A673 (cell line): ENCODE measurements at regions not wholly inside any gene's neighbourhood (a gene's known extent, or its start where the extent isn't known, plus 50 kb on each side); places are given as distances from the start of the nearest gene placed in this dataset.

ENCODE experiments used
- BruUV-seq: library from RNA; stranded (reverse); fragments of 400-500 nt; replicated peaks from 2 replicates; lab custom pipeline; 2021; lab: Mats Ljungman, UMichigan
- CTCF ChIA-PET: fragments of 300-600 bp; sonication (Branson Sonifier 250); formaldehyde crosslinking; loops from one replicate; lab custom pipeline; 2022; ENCODE audit warnings: antibody characterized with exemption; lab: Charles Lee
- POLR2A ChIA-PET: fragments of 300-600 bp; sonication (Branson Sonifier 250); formaldehyde crosslinking; loops from one replicate; lab custom pipeline; 2022; ENCODE audit warnings: antibody characterized with exemption; ENCODE audit not compliant: low non-redundant PET; lab: Charles Lee
- DNase-seq: peaks from one replicate; pipeline ENCODE4 v3.0.0-alpha.2; 2015; ENCODE audit warnings: low spot score
- H3K27ac ChIP-seq: fragments of 200-600 bp; sonication (generic); 2 replicates; pipeline ENCODE4 v1.5.1; 2016; ENCODE audit warnings: mixed run types, low read depth, mild to moderate bottlenecking, mixed read lengths, antibody characterized with exemption, low read length; ENCODE audit not compliant: poor library complexity, severe bottlenecking
- H3K27me3 ChIP-seq: fragments of 200-600 bp; sonication (generic); replicated peaks from 2 replicates; pipeline ENCODE4 v1.6.1; 2017; ENCODE audit warnings: mixed run types, low read depth, mild to moderate bottlenecking, mixed read lengths, antibody characterized with exemption, low read length; ENCODE audit not compliant: insufficient read depth, poor library complexity
- H3K36me3 ChIP-seq: fragments of 200-600 bp; sonication (generic); 2 replicates; pipeline ENCODE4 v1.6.1; 2016; ENCODE audit warnings: mixed run types, mild to moderate bottlenecking, mixed read lengths, antibody characterized with exemption, low read length; ENCODE audit not compliant: insufficient read depth, poor library complexity, severe bottlenecking
- H3K4me1 ChIP-seq: fragments of 200-600 bp; sonication (generic); 2 replicates; pipeline ENCODE4 v1.6.1; 2017; ENCODE audit warnings: mixed run types, mild to moderate bottlenecking, mixed read lengths, antibody characterized with exemption, low read length; ENCODE audit not compliant: insufficient read depth, poor library complexity, severe bottlenecking
- H3K4me3 ChIP-seq: fragments of 200-600 bp; sonication (generic); 2 replicates; pipeline ENCODE4 v1.5.1; 2016; ENCODE audit warnings: low read depth, mixed run types, mild to moderate bottlenecking, mixed read lengths, low read length; ENCODE audit not compliant: poor library complexity, severe bottlenecking
- H3K9me3 ChIP-seq: fragments of 200-600 bp; sonication (generic); 2 replicates; pipeline ENCODE4 v1.6.1; 2016; ENCODE audit warnings: mixed run types, low read depth, mild to moderate bottlenecking, mixed read lengths, antibody characterized with exemption, low read length; ENCODE audit not compliant: poor library complexity, severe bottlenecking
- EZH2 ChIP-seq: fragments of 200-600 bp; sonication (generic); IDR thresholded peaks from 2 replicates; pipeline ENCODE4 v1.6.1; 2017; ENCODE audit warnings: borderline replicate concordance, low read depth, mild to moderate bottlenecking, mixed read lengths, antibody characterized with exemption, low read length; ENCODE audit not compliant: poor library complexity, severe bottlenecking
- intact Hi-C: fragments of 100-400 bp; cut with micrococcal nuclease; formaldehyde crosslinking; loops from one replicate; pipeline ENCODE4 v1.10.0; 2022; ENCODE audit not compliant: unreplicated experiment
- TF ChIP-seq, protein P1 (sequence below): fragments of 300-800, 200-600 bp; sonication (generic); conservative IDR thresholded peaks from 2 replicates; pipeline ENCODE4 v1.5.1; 2017; ENCODE audit warnings: low read depth, mild to moderate bottlenecking, antibody characterized with exemption, low read length, moderate library complexity, mixed read lengths

- BruUV-seq, result no TSS peak
- H3K36me3 ChIP-seq, result no peaks in the 10 kb centered on the region
- intact Hi-C loops, result no loop called here
- ChIA-PET POLR2A (no interaction called here), CTCF (no interaction called here)
- TF ChIP-seq EZH2, result no peak
- TF ChIP-seq, protein P1, sequence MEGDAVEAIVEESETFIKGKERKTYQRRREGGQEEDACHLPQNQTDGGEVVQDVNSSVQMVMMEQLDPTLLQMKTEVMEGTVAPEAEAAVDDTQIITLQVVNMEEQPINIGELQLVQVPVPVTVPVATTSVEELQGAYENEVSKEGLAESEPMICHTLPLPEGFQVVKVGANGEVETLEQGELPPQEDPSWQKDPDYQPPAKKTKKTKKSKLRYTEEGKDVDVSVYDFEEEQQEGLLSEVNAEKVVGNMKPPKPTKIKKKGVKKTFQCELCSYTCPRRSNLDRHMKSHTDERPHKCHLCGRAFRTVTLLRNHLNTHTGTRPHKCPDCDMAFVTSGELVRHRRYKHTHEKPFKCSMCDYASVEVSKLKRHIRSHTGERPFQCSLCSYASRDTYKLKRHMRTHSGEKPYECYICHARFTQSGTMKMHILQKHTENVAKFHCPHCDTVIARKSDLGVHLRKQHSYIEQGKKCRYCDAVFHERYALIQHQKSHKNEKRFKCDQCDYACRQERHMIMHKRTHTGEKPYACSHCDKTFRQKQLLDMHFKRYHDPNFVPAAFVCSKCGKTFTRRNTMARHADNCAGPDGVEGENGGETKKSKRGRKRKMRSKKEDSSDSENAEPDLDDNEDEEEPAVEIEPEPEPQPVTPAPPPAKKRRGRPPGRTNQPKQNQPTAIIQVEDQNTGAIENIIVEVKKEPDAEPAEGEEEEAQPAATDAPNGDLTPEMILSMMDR, result no peak
- H3K4me1 ChIP-seq, result no peaks in the 10 kb centered on the region
- H3K4me3 ChIP-seq, result no peak overlapping the region
- H3K27ac ChIP-seq, result no peak overlapping the region
- H3K27me3 ChIP-seq, result no peaks in the 10 kb centered on the region
- no peaks in the 10 kb centered on the region for H3K9me3 ChIP-seq
- DNase-seq, result no peak
Observed at GRCh38 chr5:89292487-89292886, 409.5 kb upstream of the MEF2C start.

DNA sequence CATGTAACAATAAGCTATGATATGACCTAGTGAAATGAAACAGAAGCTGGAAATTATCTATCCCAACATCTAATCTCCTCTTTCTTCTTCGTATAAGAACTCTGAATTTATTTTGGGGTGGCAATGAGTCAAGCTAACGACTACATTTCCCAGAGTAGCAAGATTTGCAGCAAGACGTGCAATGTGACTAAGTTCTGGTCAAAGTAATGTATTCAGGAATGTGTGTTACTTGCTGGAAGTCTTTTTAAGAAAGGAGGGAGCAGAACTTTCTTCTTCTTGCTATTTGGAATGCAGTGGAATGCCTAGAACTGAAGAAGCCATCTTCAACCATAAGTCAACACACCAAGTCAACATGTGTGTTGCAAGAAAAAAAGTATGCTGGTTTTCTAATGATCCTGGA lies 406.6 kb upstream of the MEF2C start:
- no peak overlapping the region for H3K4me3 ChIP-seq
- no peak for TF ChIP-seq EZH2
- TF ChIP-seq, protein P1, result no peak
- no peak overlapping the region for H3K27ac ChIP-seq
- no peaks in the 10 kb centered on the region for H3K4me1 ChIP-seq
- intact Hi-C loops, result no loop called here
- ChIA-PET CTCF (no interaction called here), POLR2A (no interaction called here)
- no TSS peak for BruUV-seq
- DNase-seq, result no peak
- H3K27me3 ChIP-seq, result no peaks in the 10 kb centered on the region
- no peaks in the 10 kb centered on the region for H3K36me3 ChIP-seq
- no peaks in the 10 kb centered on the region for H3K9me3 ChIP-seq

GRCh38 chr5:89287964-89288363 lies 405.0 kb upstream of the MEF2C start:
- no peaks in the 10 kb centered on the region for H3K4me1 ChIP-seq
- POLR2A ChIA-PET, result no interaction called here

More at GRCh38 chr5:89287964-89288363, 405.0 kb upstream of the MEF2C start:
- TF ChIP-seq, protein P1, result no peak
- TF ChIP-seq EZH2, result no peak
- no peaks in the 10 kb centered on the region for H3K27me3 ChIP-seq
- no peaks in the 10 kb centered on the region for H3K36me3 ChIP-seq
- H3K4me3 ChIP-seq, result no peak overlapping the region
- no peaks in the 10 kb centered on the region for H3K9me3 ChIP-seq
- CTCF ChIA-PET, result no interaction called here
- intact Hi-C loops, result no loop called here
- BruUV-seq, result no TSS peak
- DNase-seq, result no peak
- H3K27ac ChIP-seq, result no peak overlapping the region
